SK-N-MC (cell line): ENCODE measurements at regions not wholly inside any gene's neighbourhood (a gene's known extent, or its start where the extent isn't known, plus 50 kb on each side); places are given as distances from the start of the nearest gene placed in this dataset.

Experiments used
- EZH2 ChIP-seq: fragments of 200-600 bp; sonication (generic); IDR thresholded peaks from one replicate; pipeline ENCODE4 v1.6.1; 2017; ENCODE audit warnings: antibody characterized with exemption
- POLR2AphosphoS5 ChIP-seq: IDR thresholded peaks from 2 replicates; pipeline ENCODE4 v1.6.1; 2012; ENCODE audit warnings: mild to moderate bottlenecking, low read depth, low read length, borderline replicate concordance

GRCh38 chr12:126163984-126164383, 1098.7 kb downstream of the AACS start:
- no peak for TF ChIP-seq EZH2
- no peak for TF ChIP-seq POLR2AphosphoS5
